GM12865 (cell line): ENCODE measurements at regions not wholly inside any gene's neighbourhood (a gene's known extent, or its start where the extent isn't known, plus 50 kb on each side); places are given as distances from the start of the nearest gene placed in this dataset.

ENCODE experiments used
- DNase-seq: peaks from one replicate; pipeline ENCODE4 v3.0.0; 2010; ENCODE audit warnings: low read depth
- H3K4me3 ChIP-seq: 2 replicates; pipeline ENCODE4 v1.5.1; 2011; ENCODE audit warnings: mild to moderate bottlenecking, low read depth, low read length, control low read depth
- TF ChIP-seq, protein P1 (sequence below): IDR thresholded peaks from 2 replicates; pipeline ENCODE4 v1.5.1; 2011; ENCODE audit warnings: low read length, control low read depth, low read depth, inconsistent platforms; ENCODE audit not compliant: insufficient read depth; ENCODE audit errors: missing control alignments

GRCh38 chr18:77785415-77785975, 535.8 kb downstream of the GALR1 start:
- H3K4me3 ChIP-seq = no peak overlapping the region
- no peak for DNase-seq
- TF ChIP-seq, protein P1, sequence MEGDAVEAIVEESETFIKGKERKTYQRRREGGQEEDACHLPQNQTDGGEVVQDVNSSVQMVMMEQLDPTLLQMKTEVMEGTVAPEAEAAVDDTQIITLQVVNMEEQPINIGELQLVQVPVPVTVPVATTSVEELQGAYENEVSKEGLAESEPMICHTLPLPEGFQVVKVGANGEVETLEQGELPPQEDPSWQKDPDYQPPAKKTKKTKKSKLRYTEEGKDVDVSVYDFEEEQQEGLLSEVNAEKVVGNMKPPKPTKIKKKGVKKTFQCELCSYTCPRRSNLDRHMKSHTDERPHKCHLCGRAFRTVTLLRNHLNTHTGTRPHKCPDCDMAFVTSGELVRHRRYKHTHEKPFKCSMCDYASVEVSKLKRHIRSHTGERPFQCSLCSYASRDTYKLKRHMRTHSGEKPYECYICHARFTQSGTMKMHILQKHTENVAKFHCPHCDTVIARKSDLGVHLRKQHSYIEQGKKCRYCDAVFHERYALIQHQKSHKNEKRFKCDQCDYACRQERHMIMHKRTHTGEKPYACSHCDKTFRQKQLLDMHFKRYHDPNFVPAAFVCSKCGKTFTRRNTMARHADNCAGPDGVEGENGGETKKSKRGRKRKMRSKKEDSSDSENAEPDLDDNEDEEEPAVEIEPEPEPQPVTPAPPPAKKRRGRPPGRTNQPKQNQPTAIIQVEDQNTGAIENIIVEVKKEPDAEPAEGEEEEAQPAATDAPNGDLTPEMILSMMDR = no peak

DNA sequence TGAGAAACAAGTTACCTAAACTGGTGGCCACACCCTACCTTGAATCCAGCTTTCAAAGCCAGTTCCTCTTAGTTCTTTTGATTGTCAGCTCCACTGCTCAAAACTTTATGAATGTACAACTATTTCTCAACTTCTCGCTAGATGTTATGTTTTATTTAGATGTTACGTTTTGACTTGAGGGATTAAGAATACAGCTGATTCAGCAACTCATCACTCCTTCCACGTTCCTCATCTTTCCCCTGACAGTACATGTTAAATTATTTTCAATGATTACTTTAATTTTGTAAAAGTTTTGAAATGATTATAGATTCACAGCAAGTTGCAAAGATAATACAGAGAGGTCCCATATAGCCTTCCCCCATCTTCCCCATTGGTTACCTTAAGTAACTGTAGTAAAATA, 553.4 kb downstream of the GALR1 start:
- H3K4me3 ChIP-seq = no peak overlapping the region
- no peak for DNase-seq
- TF ChIP-seq, protein P1 = no peak

DNA sequence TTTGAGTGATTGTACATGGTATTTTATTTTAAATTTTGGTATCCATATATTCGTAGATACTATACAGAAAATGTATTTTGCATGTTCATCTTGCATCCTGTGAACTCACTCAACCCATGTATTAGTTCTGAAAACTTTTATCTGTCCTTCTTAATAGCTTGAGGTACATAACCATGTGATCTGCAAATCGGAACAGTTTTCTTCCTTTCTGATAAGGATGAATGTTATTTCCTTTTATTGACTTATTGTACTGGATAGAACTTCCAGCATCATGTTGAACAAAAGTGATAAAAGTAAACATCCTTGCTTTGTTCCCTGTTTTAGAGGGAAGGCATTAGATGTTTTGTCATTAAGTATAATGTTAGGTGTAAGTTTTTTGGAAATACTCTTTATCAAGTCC, 554.7 kb downstream of the GALR1 start:
- TF ChIP-seq, protein P1 = no peak
- H3K4me3 ChIP-seq = no peak overlapping the region
- DNase-seq = no peak

- TF ChIP-seq, protein P1 = no peak
Observed at GRCh38 chr18:77807650-77808049, 558.0 kb downstream of the GALR1 start.

DNA sequence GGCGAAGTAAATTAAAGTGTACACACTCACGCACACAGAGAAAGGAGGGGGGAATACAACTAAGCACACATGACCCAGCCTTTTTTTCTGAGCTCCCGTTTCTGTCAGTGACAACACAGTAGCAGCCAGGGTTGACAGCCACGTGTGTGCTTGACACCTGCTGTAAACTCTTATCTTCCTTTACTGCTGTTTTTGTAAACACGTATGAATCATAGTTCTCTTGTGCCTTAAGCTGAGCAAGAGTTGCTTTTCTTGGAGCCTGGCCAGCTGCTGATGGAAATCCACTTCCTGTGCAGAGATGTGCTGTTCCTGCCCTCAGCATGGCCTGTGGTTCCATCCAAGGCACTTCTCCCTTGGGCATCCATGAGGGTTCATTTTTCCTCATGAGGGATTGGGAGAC, 561.9 kb downstream of the GALR1 start:
- no peak for DNase-seq

More at GRCh38 chr18:77807650-77808049, 558.0 kb downstream of the GALR1 start:
- DNase-seq = no peak
- H3K4me3 ChIP-seq = no peak overlapping the region

GRCh38 chr18:77815666-77816338, 566.2 kb downstream of the GALR1 start:
- no peak for DNase-seq
- H3K4me3 ChIP-seq = no peak overlapping the region
- TF ChIP-seq, protein P1 = no peak

More for the DNA sequence above, 561.9 kb downstream of the GALR1 start:
- no peak overlapping the region for H3K4me3 ChIP-seq
- TF ChIP-seq, protein P1 = no peak

DNA sequence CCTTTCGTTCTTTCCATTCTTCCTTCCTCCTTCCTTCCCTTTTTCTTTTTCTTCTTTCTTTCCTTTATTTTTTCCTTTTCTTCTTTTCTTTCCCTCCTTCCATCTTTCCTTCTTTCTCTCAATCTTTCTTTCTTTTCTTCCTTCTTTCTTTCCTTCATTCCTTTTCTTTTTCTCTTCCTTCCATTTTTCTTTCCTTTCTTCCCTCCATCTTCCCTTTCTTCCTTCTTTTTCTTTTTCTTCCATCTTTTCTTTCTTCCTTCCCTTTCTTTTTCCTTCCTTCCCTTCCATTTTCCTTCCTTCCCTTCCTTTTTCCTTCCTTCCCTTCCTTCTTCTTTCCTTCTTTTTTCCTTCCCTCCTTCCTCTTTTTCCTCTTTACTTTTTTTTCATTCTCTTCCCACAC, 568.7 kb downstream of the GALR1 start:
- DNase-seq = no peak
- TF ChIP-seq, protein P1 = no peak
- no peak overlapping the region for H3K4me3 ChIP-seq
